IPS-NIHi7 (cell line): ENCODE measurements at regions not wholly inside any gene's neighbourhood (a gene's known extent, or its start where the extent isn't known, plus 50 kb on each side); places are given as distances from the start of the nearest gene placed in this dataset.

Experiments used
- DNase-seq: peaks from one replicate; pipeline ENCODE4 v3.0.0; 2012; ENCODE audit warnings: mixed read lengths; ENCODE audit errors: extremely low spot score

DNA sequence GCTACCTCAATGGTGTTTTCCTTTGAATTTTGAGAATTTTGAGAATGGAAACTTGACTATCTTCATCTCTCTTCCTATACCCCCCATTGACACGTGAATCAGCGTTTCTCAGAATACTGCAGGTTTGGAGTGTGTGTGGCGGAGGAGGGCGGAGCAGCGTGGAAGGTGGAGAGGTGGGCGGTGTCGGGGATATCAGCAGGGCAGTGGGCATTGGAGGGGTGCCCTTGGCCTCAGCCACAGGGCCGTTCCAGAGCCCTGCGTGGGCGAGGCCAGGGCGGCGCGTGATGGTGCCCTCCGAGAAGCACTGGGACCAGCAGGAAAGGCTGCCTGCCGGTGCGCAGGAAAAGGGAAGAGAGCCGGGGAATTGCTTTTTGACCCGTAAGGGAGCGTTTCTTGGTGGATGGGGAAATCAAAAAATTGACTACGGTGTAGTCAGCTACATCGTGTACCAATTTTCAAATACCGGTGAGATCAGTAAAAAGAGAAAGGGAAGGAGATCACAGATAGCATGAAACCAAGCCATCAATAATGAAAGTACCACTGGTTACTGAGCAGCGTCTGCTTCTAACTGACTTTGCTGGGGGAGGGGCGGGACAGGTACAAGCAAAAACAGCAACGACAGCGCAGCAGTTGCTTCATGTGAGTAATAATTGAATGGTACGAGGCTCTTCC, 82.7 kb upstream of the DUSP22 start:
- DNase-seq, result no peak

DNA sequence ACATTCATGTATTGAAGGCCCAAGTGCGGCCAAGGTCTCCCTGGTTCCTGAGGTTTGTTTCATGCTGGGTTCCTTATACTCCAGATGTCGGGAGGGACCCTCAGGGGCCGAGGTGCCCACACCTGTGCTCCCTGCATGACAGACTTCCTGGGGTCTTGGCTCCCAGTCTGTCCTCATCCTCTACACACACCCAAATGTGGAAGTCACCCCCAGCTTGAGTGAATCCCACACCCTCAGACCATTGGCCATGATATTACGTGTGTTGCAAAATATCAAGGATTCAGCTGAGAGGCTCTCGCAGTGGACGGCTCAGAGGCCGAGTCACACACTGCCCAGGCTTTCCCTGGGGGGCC, 82.2 kb upstream of the DUSP22 start:
- no peak for DNase-seq

DNA sequence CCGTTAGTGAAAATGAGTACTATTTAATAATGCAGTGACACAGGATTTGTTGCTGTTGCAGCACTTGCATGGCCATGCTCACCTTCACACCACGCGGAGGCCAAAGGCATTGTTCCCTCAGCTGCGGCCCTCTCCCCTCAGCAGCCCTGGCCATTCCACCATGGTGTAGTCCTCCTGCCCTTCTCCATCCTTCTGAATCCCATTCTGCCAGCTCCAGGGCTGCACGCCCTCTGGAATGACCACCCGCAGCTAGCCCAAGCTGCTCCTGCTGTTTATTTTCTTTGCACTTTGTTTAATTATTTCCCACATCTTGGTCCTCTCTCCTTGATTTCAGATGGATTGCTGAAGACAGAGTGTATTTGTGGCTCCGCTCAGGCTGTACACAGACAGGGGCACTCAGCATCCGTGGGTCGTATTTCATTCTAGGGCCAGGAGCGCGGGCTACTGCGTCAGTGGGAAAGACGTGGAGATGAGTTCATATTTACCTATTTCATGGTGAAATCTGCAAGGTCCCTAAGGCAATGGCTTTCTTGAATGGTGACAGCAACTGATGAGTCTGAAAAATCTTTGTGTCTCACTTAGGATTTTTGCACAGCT, 81.4 kb upstream of the DUSP22 start:
- no peak for DNase-seq

DNA sequence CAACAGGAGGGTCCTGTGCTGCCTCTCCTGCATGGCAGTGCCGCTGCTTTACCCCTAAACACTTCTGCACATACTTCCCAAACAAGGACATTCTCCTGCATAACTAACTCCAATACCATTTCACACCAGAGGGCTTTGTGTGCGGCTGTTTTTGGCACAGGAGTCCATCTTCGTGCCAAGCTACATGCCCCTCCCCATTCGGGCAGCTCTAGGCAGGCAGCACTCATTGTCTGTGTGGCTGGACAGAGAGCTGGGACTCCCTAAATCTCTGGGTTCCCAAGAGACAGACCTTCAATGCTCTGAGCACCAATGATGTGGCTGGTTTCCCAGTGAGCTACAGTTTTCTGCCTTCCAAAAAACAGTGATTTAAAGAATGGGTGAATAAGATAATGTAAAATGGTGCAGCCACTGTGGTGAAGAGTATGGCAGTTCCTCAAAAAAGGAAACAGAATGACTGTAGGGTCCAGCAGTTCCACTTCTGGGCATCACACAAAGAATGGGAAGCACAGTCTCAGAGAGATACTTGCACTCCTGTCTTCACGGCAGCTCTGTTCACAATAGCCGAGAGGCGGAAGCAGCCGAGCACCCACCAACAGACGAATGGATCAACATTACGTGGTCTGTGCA, 80.3 kb upstream of the DUSP22 start:
- no peak for DNase-seq

DNA sequence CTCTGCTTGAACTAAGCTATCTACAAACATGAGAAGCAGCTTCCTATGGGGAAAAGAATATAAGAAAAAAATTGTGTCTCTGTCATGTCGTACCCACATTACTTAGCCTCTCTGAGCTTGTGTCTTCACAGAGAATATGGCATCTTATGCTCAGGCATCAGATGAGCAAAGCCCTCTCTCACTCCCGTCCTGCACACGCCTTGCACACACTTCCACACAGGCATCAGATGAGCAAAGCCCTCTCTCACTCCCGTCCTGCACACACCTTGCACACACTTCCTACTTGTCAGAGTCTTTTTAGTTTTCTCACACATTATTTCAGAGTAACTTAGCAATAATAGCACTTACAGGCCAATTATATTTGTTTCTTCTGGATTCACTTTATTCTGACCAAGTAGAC, 79.0 kb upstream of the DUSP22 start:
- DNase-seq, result no peak

DNA sequence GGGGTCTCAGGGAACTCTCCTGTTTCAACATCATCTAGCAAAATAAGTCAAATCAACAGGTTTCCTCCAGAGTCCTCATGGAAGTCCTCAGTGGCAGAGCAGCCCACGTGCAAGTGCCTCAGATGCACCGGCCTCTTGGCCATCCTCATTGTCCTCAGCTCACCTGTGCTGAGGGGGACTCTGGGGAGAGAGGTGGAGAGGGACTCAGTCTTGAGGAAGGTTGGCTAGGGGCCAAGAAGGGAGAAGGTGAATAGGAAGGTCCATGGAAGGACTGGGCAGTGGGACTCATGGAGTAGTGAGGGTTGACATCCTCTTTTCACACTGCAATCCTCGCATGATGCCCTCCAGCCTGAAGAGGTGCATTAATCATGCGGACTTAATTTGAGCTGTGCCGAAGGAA, 77.9 kb upstream of the DUSP22 start:
- DNase-seq, result no peak

DNA sequence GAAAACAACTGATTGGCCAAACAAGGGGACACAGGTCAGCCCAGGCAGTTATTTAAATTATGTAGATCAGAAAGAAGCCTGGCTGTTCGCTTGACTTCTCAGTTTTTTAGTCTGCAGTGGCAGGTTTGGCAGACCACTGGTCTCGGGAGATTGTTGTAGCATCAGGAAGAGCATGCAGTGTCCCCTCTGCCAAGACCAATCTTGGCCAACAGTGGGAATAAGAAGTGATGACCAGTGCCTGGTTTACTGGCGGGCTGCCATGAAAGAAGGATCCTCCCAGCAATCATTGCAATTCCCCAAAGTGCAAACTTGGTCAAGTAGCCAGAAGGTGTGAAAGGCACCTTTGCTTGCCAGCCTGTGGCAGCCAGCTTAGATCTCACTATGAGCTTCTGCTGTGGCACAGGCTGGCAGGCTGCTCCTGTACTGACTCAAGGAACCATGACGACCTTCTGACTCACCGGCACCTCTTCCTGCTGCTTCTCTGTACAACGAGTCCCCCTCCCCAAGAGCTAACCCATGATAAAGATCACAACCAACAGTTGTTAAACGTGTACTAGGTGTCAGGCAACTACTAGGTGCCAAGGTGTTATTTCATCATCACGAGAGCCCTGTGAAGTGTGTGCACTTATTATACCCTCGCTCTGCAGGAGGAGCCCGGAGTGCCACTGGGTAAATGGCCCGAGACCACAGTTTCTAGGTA, 76.8 kb upstream of the DUSP22 start:
- no peak for DNase-seq

DNA sequence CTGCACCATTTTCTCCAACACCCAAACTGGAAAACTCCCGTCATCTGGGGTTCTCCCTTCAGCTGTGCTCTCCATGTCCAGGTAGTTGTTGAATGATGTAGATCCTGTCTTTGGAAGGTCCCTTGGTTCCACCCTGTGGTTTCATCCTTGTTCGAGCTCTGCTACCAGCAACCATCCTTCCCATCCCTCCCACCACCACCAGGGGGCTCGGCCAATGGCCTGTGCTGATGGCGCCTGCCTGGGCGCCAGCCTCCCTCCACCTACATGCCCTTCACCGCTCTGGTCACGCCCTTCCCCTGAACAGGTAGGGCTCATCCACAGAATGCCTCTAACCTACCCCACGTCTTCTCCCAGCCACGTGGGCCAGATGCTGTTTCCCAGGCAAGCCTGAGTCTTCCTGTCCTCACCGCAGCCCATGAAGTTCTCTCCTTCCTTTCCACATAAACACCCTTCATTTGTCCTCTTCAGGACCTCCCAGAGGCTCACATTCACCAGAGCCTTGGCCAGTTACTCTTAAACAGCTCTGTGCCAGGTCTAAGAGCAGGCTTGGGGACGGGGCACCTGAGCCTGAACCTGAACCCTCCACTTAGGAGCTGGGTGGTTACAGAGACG, 75.1 kb upstream of the DUSP22 start:
- DNase-seq, result peak; percentile 84

DNA sequence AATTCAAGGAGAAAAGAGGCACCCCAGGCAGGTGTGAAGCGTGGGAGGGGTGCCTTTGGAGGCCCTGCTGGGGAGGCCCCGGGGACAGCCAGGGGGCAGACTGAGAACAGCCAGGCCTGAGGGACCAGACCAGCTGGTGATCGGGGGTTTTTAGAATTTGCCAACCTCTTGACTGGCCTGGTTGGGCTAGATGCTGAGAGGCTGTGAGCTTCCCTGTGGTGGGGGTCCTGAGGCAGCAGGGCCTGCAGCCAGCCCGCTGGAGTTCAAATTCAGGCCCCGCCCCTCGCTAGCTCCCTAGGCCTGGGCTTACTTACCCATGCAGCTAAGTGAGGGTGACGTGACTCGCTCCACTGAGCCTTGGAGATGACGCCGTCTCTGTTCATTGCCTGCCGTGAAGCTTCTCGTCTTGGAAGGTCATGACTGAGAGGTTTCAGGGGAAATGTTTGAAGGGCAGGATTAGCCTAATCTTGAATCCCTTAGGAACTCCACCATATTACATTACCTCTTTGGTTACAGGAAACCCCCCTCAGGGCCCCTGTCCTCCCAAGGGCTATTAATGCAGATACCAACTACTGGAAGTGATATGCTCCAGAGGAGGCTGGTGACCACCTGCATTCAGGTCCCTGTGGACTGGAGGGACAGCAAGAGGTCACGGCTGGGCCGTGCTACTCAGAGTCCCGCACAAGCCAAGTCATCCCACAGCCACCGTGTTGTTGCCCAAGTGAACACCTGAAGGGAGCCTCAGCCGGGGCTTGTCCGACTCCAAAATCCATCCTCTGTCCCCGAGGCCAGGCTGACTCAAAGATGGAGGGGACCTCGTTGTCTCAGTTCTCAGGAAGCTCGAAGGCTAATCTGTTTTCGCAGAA, 73.9 kb upstream of the DUSP22 start:
- DNase-seq, result no peak

DNA sequence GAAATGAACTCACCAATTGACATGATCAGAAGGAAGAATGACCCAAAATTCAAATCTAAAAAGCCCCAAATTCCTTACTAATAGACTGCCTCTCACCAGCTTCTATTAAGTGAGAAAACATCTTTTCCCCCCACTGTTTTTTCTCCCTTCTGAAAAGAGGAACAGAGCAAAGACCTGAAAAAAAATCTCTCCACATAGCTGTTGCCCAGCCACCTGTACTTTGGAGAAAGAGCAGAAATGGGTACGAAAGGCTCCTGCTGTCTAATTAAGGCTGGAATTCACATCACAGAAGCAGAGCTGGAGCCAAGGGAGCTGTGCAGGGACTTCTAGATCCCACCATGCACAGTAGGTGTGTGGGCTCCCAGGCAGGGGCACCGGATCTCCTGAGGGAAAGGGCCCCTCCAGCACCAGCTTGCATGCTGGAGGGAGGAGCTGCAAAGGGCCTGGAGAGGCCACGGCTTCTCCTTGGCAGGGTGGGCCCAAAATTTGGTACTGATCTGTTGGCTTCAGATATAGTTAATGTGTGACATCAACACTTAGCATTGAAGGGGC, 73.2 kb upstream of the DUSP22 start:
- DNase-seq, result no peak

DNA sequence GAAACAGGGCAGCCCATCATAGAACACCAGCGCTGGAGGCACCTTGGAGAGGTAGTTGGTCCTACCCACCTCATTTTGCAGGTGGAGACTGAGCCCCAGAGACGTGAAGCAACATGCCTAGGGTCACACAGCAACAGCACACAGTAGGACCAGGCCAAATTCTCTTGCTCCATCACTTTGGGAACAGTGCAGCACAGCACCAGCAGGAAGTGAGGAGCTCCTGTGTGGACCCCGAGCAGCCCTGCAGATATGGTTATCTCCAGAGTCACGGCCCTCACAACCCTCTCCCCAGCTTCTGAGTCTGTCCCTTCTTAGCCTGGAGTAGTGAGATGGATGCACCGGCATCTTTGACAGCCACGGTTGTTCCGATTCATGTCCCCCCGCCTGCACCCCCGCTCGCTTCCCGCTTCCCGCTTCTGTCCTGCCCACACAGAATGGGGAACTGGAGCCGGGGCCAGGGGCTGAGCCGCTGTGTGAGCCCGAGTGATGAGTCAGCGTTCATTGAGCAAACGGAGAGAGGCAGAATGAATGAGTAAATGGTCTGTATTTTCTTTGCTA, 72.6 kb upstream of the DUSP22 start:
- DNase-seq, result peak; percentile 60

DNA sequence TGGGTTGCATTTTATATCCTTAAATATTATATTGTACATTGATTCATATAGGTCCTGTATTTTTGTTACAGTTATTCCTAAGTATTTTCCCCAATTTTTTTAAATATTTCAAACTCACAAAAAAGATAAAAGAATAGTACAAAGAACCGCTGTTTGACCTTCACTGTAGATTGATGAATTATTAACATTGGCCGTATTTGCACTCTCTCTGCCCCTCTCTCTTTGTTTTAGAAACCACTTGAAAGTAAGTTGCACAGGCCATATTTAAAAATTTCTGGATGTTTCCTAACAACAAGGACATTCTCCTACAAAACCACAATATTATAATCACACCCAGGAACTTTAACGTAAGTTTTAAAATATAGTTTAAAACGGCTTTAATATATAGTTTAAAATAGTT, 72.0 kb upstream of the DUSP22 start:
- DNase-seq, result no peak

DNA sequence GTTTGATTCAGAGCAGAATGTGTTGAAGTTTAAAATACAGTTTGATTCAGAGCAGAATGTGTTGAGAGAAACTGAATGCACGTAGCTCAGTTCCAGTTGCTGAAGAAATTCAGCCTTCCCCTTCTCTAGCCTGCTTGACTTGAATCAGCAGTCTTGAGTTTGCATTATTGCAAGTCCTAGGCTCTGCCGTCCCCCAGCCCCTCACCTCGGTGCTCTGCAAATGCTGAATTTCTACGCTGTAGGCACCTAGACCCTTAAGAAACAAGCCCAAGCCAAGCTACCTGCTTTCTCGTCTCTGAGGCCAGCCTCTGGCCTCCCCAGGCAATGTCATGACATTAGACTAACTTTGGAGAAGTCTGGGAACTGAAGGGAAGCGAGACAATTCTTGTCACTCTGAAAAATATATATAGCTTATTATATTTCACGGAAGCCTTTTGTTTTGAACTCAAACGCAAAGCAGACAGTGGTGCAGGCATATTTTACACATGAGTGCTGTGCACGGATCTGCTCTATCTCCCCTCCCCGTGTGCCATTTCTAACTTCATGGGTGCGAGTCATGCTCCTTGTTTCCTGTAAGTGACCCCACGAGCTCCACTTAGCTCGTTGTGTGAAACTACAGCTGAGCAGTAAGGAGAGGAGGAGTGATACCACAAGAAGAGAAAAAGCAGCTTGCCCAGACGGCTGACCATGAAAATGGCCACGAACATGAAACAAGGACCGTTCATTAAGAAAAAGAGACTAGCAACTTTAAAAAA, 71.4 kb upstream of the DUSP22 start:
- DNase-seq, result no peak

DNA sequence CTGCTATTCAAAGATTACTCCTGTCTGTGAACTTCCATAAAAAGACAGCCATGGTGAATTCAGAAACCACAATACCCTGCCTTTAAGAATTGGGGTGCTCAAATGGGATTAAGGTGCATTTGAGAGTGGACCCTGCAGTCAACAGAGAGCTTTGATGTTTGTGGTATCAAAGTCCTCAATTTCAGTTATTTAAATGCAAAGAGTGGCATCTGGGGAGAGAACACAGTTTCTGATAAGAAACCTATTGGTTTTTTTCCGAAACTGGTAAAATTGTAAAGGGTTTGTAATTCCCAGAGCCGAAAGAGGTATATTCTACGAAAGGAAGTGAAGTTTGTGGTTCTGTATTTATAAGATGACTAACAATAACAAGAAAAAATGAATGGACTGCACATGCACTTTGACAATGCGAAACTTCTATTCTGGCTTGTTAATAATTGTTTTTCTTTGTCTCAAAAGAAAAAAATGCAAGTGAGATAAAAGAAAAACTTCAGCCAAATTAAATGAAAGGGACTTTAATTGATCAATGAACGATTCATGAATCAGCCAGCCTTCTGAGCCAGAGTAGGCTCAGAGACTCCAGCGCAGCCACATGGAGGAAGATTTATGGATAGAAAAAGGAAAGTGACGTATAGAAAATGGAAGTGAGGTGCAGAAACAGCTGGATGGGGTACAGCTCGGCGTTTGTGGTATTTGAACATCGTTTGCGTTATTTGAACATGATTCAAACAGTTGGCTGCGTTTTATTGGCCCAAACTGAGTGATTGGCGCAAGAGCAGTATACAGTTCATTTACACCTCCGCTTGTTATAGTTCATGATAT, 70.5 kb upstream of the DUSP22 start:
- DNase-seq, result no peak

DNA sequence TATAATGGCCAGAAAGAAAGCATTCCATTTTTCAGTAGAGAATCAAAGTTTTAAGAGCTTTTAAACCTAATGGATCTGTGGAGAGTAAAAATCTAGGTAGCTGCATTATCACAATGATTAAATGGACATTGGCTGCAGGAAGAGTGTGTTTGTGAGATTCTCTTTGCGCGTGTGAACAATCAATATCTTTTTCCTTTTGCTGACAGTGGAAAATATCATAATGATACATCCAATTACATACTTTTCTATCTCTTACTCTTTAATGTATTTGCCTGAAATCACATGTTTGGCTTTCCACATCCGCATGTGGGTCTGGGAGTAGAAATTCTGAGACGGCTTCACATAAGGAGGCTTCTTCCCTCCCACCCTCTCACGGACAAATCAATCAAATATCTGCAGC, 69.8 kb upstream of the DUSP22 start:
- no peak for DNase-seq

DNA sequence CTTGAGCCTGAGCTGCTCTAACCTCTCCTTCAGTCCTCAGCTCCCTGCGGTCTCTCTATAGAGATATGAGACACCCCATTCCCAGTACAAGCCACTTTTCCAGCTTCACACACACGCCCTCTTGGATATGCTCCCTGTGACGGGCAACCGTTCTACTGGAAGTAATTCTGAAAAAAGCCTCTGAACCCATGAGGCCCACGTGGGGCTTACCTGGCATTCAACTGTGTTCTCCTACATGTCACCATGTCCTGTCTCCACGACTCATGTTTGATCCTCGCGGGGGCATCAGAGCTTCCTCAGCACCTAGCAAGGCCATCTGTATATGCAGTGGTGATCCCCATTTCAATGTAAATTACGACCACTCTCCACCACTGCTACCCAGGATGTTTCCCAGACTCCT, 69.2 kb upstream of the DUSP22 start:
- no peak for DNase-seq

DNA sequence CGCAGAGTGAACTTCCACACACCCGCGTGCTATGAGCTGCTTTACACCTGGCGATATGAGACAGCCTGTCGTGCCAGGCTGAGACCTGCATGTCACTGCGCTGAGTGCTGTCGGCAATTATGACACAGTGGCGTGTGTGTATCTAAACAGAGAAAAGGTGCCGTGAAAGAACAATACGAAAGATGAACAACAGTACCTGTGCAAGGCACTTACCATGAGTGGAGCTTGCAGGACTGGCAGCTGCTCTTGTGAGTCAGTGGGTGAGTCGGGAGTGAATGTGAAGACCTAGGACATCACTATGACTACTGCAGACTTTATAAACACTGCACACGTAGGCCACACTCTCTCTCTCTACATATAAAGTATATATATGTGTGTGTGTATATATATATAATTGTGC, 68.5 kb upstream of the DUSP22 start:
- no peak for DNase-seq

DNA sequence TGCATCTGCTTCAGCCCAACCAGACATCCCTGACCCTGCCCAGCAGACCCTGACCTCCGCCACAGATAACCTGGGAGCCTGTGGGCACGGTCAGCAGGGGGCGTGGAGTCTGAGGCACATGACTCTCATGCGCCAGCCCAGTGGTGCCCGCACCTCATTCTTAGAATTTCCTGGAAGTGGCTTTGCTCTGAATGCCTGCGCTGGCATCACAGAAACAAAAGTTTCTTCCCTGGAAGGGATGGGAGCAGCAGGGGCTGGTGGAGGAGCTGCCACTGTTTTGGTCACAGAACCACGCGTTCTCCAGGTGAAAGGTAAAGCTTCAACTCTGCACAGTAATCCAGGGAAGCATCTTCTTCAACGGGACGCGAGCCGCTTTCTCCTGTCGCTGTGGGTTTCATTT, 67.9 kb upstream of the DUSP22 start:
- no peak for DNase-seq

DNA sequence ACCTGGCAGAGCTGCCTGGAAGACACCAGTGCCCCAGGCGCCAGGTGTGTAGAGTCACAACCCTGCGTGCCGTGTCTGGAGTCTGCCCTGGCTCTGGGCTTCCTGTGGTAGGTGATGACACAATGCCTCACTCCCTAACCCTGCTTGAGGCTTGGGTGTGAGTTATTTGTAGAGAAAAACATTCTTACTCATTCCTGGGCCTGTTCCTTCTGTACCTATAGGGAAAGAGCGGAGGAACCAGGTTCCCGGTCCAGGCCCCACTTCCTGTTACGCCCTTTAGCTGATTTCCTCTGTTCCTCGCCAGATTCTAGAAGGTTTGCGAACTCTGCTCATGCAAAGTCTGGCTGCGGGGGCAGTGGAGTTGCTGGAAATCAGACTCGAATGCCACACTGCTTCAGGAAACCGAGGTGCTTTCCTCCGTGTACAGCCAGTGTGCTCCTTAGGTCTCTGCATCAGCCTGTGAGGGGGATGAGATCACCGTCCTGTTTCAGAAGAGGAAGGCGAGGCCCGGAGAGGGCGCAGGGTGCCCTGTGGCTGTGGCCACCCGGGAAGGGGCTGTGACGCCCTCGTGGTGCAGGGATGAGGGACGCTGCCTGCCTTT, 67.1 kb upstream of the DUSP22 start:
- no peak for DNase-seq
